OCI-LY1 (cell line): ENCODE measurements at regions not wholly inside any gene's neighbourhood (a gene's known extent, or its start where the extent isn't known, plus 50 kb on each side); places are given as distances from the start of the nearest gene placed in this dataset.
"Not testable (repeated sequence)": the region's sequence is repeated elsewhere in the genome, so short reads cannot be mapped to it uniquely, and the experiment has no call there.

Source experiments
- H2AFZ ChIP-seq: fragments of 200-600 bp; sonication (generic), shearing (Covaris generic); 2 replicates; pipeline ENCODE4 v1.6.0; 2014; ENCODE audit warnings: antibody characterized with exemption, mild to moderate bottlenecking, low read length
- H3F3A ChIP-seq: fragments of 200-600 bp; sonication (generic), shearing (Covaris generic); 2 replicates; pipeline ENCODE4 v1.6.0; 2014; ENCODE audit warnings: mild to moderate bottlenecking, antibody characterized with exemption, low read length, moderate library complexity; ENCODE audit not compliant: insufficient read depth
- H3K27ac ChIP-seq: fragments of 200-600 bp; sonication (generic); 2 replicates; pipeline ENCODE4 v1.5.1; 2014; ENCODE audit warnings: low read length, mixed run types, mild to moderate bottlenecking, low read depth; ENCODE audit not compliant: poor library complexity, severe bottlenecking
- H3K27me3 ChIP-seq: fragments of 200-600 bp; sonication (generic); 2 replicates; pipeline ENCODE4 v1.6.0; 2014; ENCODE audit warnings: antibody characterized with exemption, mild to moderate bottlenecking, low read length, moderate library complexity; ENCODE audit not compliant: insufficient read depth
- H3K36me3 ChIP-seq: fragments of 200-600 bp; sonication (generic); 2 replicates; pipeline ENCODE4 v1.6.1; 2014; ENCODE audit warnings: mild to moderate bottlenecking, antibody characterized with exemption, low read length, moderate library complexity, mixed read lengths; ENCODE audit not compliant: insufficient read depth
- H3K4me1 ChIP-seq: fragments of 200-600 bp; sonication (generic); 2 replicates; pipeline ENCODE4 v1.5.1; 2014; ENCODE audit warnings: mild to moderate bottlenecking, low read length, moderate library complexity; ENCODE audit not compliant: insufficient read depth, severe bottlenecking
- H3K4me2 ChIP-seq: fragments of 200-600 bp; sonication (generic), shearing (Covaris generic); 2 replicates; pipeline ENCODE4 v1.6.1; 2014; ENCODE audit warnings: low read length
- H3K4me3 ChIP-seq: fragments of 200-600 bp; sonication (generic); 2 replicates; pipeline ENCODE4 v1.5.1; 2014; ENCODE audit warnings: low read length, low read depth, mild to moderate bottlenecking, mixed read lengths; ENCODE audit not compliant: poor library complexity, severe bottlenecking
- H3K79me2 ChIP-seq: fragments of 200-600 bp; shearing (Covaris generic); 2 replicates; pipeline ENCODE4 v1.6.1; 2016; ENCODE audit warnings: mixed run types, low read length, mixed read lengths; ENCODE audit not compliant: insufficient read depth
- H3K9ac ChIP-seq: fragments of 200-600 bp; sonication (generic), shearing (Covaris generic); 2 replicates; pipeline ENCODE4 v1.6.1; 2014; ENCODE audit warnings: mild to moderate bottlenecking, low read length, mixed read lengths
- H3K9me2 ChIP-seq: fragments of 200-600 bp; sonication (generic), shearing (Covaris generic); 2 replicates; pipeline ENCODE4 v1.6.1; 2014; ENCODE audit warnings: low read depth, mild to moderate bottlenecking, low read length, mixed read lengths
- H3K9me3 ChIP-seq: fragments of 200-600 bp; shearing (Covaris generic); 2 replicates; pipeline ENCODE4 v1.6.1; 2014; ENCODE audit warnings: low read length, mixed read lengths
- H4K20me1 ChIP-seq: fragments of 200-600 bp; sonication (generic), shearing (Covaris generic); 2 replicates; pipeline ENCODE4 v1.6.0; 2016; ENCODE audit warnings: mild to moderate bottlenecking, low read length; ENCODE audit not compliant: insufficient read depth
- EZH2 ChIP-seq: fragments of 200-600 bp; sonication (generic), shearing (Covaris generic); IDR thresholded peaks from 2 replicates; pipeline ENCODE4 v1.8.0; 2017; ENCODE audit warnings: borderline replicate concordance, mixed run types, mild to moderate bottlenecking, antibody characterized with exemption, low read length, moderate library complexity, mixed read lengths
- TF ChIP-seq, protein P1 (sequence below): fragments of 200-600 bp; sonication (generic), shearing (Covaris generic); IDR thresholded peaks from 2 replicates; pipeline ENCODE4 v1.5.1; 2017; ENCODE audit warnings: mild to moderate bottlenecking, antibody characterized with exemption, low read length, moderate library complexity, mixed read lengths

DNA sequence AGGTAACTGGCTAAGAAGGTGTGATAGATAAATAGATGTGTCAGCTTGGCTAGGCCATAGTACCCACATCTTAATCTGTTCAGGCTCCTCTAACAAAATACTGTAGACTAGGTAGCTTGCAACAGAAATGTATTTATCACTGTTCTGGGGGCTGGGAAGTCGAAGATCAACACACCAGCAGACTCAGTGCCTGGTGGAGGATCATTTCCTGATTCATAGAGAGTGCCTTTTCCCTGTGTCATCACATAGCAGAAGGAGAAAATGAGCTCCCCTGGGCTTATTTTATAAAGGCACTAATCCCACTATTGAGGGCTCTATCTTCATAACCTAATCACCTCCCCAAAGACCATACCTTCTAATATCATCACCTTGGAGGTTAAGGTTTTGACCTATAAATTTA is 532.7 kb upstream of the OLFM3 start:
- H3K36me3 ChIP-seq = no peaks in the 10 kb centered on the region
- H3K9ac ChIP-seq = no peak overlapping the region
- H3K9me3 ChIP-seq = no peaks in the 10 kb centered on the region
- H3K4me2 ChIP-seq = no peak overlapping the region
- TF ChIP-seq, protein P1, sequence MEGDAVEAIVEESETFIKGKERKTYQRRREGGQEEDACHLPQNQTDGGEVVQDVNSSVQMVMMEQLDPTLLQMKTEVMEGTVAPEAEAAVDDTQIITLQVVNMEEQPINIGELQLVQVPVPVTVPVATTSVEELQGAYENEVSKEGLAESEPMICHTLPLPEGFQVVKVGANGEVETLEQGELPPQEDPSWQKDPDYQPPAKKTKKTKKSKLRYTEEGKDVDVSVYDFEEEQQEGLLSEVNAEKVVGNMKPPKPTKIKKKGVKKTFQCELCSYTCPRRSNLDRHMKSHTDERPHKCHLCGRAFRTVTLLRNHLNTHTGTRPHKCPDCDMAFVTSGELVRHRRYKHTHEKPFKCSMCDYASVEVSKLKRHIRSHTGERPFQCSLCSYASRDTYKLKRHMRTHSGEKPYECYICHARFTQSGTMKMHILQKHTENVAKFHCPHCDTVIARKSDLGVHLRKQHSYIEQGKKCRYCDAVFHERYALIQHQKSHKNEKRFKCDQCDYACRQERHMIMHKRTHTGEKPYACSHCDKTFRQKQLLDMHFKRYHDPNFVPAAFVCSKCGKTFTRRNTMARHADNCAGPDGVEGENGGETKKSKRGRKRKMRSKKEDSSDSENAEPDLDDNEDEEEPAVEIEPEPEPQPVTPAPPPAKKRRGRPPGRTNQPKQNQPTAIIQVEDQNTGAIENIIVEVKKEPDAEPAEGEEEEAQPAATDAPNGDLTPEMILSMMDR = no peak
- TF ChIP-seq EZH2 = no peak
- no peaks in the 10 kb centered on the region for H3K27me3 ChIP-seq
- H2AFZ ChIP-seq = no peak overlapping the region
- H4K20me1 ChIP-seq = no peaks in the 10 kb centered on the region
- no peaks in the 10 kb centered on the region for H3K4me1 ChIP-seq
- H3F3A ChIP-seq = no peaks in the 10 kb centered on the region
- no peak overlapping the region for H3K27ac ChIP-seq
- H3K79me2 ChIP-seq = no peaks in the 10 kb centered on the region
- H3K9me2 ChIP-seq = no peaks in the 10 kb centered on the region
- H3K4me3 ChIP-seq = no peak overlapping the region

DNA sequence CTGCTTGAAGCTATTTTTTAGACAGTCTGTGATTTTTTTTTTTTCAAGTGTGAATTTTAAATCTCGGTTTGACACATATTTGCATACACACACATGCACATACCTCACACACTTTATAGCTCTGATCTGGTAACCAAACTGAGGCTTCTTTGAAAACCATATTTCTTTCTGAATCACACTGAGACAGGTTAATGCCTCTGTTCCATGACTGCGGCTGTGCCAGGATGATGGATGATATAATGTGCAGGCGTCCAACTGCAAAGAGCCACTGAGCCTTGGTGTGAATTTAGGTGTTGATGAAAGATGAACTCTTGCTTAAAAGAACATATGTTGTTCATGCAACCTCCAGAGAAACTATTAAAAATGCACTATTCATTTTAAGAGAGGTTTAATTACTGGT is 504.0 kb upstream of the OLFM3 start:
- no peak overlapping the region for H3K4me2 ChIP-seq
- H3K27ac ChIP-seq = no peak overlapping the region
- no peaks in the 10 kb centered on the region for H4K20me1 ChIP-seq
- H3K9me2 ChIP-seq = no peaks in the 10 kb centered on the region
- no peak for TF ChIP-seq EZH2
- TF ChIP-seq, protein P1 = no peak
- H3K9me3 ChIP-seq = no peaks in the 10 kb centered on the region
- no peaks in the 10 kb centered on the region for H3K27me3 ChIP-seq
- H3K9ac ChIP-seq = no peak overlapping the region
- H3K79me2 ChIP-seq = no peaks in the 10 kb centered on the region
- H3K4me1 ChIP-seq = no peaks in the 10 kb centered on the region
- no peak overlapping the region for H3K4me3 ChIP-seq
- no peak overlapping the region for H2AFZ ChIP-seq
- no peaks in the 10 kb centered on the region for H3F3A ChIP-seq
- no peaks in the 10 kb centered on the region for H3K36me3 ChIP-seq

- Histone ChIP-seq H3K27me3 (no peaks in the 10 kb centered on the region), H3K27ac (no peak overlapping the region)
Measured at GRCh38 chr1:102498929-102499328, 502.2 kb upstream of the OLFM3 start.

GRCh38 chr1:102497810-102498209 is 501.1 kb upstream of the OLFM3 start:
- H3K79me2 ChIP-seq, H3K9me3 ChIP-seq, H3F3A ChIP-seq, H3K4me3 ChIP-seq, H4K20me1 ChIP-seq, H3K27me3 ChIP-seq, H3K27ac ChIP-seq, H3K4me2 ChIP-seq, H3K4me1 ChIP-seq, H3K9ac ChIP-seq, H3K9me2 ChIP-seq, H3K36me3 ChIP-seq, H2AFZ ChIP-seq: not testable (repeated sequence)

More at GRCh38 chr1:102498929-102499328, 502.2 kb upstream of the OLFM3 start:
- Histone ChIP-seq H3K4me3 (no peak overlapping the region), H3K4me2 (no peak overlapping the region), H3K9me3 (no peaks in the 10 kb centered on the region), H3K9ac (no peak overlapping the region), H3F3A (no peaks in the 10 kb centered on the region), H2AFZ (no peak overlapping the region), H3K36me3 (no peaks in the 10 kb centered on the region), H3K9me2 (no peaks in the 10 kb centered on the region), H3K4me1 (no peaks in the 10 kb centered on the region), H4K20me1 (no peaks in the 10 kb centered on the region), H3K79me2 (no peaks in the 10 kb centered on the region)
- TF ChIP-seq EZH2 = no peak
- TF ChIP-seq, protein P1 = no peak
